Left colon (tissue), 2 donors: ENCODE measurements at regions not wholly inside any gene's neighbourhood (a gene's known extent, or its start where the extent isn't known, plus 50 kb on each side); places are given as distances from the start of the nearest gene placed in this dataset.
A peak's percentile ranks its signal among the peaks of the same experiment; 100 is the strongest.

ENCODE experiments used
- ATAC-seq: fragments of 200-7000 bp; cut with Tn5 transposase; one replicate; pipeline ENCODE4 v1.9.1; 2020; ENCODE audit warnings: mild to moderate bottlenecking, moderate library complexity
- DNase-seq, 2 donors: peaks; one replicate each; pipeline ENCODE4 v3.0.0-alpha.2; 2020
- intact Hi-C, 2 donors: fragments of 100-400 bp; cut with DNase I in 1 of 2; cut with micrococcal nuclease in 1 of 2; formaldehyde crosslinking; loops; one replicate each; pipeline versions ENCODE4 v1.11.2 to v1.14.0; 2022; cut with DNase I, micrococcal nuclease
- donor health status: DM: no; HTN: no; CAD: no.
- donor health status: DM: yes; HTN: yes; CAD: no.

DNA sequence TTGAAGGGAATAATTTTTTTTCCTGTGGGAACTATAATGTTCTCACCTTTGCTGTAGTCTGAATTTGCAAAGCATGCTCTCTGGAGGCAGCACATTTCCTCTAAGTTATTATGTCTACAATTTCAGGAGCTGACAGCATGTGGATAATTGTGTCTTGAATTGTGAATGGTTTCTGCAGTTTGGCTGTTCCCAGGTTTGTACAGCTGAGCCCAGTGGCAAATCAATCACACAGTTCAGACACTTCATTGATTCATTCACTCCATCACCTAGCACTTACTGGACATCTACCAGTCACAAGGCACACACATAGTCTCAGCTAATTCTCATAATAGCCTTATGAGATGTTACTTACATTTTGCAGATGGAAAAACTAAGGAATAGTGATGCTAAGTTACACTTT lies 219.0 kb upstream of the ROPN1 start:
- intact Hi-C loops, result no loop called here
- DNase-seq, result no peak
- ATAC-seq, result no peak

DNA sequence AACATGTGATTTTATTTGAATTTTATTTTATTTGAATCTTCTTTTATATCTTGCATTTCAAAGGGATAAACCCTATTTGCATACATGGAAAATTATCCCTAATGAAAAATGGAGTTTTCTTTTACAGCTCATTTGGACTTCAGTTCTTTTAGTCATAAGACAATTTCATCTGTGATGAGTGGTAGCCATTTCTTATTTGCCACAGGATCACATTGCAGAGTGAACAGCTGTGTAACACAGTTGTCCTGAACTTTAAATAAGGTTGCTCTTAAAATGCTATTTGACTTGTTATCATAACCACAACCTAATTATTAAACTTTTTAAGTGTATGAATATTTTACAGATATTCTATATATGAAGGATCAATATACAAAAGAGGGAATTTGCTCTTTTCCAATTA lies 221.7 kb upstream of the ROPN1 start:
- intact Hi-C loops, result no loop called here
- no peak for ATAC-seq
- no peak for DNase-seq

DNA sequence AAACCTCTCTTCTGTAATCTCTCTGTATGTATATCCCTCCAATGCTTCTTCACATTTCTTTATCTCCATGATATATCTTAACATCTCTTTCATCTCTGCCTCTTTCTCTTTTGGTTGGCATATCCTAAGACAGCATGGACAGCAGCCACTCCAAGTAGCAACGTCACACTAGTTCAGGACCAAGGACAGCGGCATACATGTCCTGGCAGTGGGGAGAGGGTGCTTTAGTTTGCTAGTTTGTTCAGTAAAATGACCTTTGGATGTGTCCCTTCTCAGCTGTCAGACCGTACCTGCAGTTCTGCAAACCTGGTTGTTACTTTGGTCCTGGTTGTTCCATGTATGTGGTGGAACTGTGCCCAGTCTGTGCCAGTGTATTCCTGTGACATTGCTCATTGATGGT lies 225.6 kb upstream of the ROPN1 start:
- DNase-seq (peak in 1 of 2 donors; percentile 70), ATAC-seq (peak; percentile 78)
- intact Hi-C loops, result no loop called here

DNA sequence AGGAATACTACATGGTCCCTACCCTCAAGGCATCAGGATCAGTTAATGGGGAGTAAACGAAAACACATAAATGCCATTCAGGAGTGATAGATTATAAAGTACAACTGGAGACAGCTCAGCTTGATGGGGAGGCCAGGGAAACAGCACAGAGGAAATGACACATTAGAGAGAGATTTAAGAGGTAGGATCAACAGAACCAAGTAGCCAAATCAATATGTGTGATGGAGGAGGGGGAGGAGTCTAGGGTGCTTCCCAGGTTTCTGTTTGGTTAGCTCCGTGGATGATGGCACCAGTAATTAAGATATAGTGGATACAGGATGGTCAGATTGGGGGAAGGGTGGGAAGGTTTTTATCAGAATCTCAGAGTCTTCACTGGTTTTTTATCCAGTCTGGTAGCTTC lies 229.5 kb upstream of the ROPN1 start:
- intact Hi-C loops, result no loop called here
- ATAC-seq (no peak), DNase-seq (no peak)

DNA sequence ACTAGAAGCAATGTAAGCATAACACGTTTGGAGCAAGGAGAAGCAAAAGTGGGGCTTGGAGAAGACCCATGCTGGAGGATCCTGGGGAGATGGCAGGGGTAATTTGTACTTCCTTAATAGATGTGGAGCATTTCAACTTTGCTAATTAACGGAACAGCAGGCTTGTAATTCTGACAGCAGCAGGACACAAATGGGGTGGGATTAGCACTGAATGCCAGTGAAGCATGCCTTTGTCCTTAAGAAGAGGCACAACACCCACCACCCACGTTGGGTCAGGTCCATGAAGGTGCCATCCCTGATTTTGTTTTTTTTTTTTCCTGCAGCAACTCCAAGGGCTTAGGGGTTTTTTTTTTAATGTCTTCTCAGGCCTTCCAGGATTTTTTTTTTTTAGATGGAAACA lies 231.9 kb upstream of the ROPN1 start:
- DNase-seq, result no peak
- intact Hi-C loops, result no loop called here
- no peak for ATAC-seq

DNA sequence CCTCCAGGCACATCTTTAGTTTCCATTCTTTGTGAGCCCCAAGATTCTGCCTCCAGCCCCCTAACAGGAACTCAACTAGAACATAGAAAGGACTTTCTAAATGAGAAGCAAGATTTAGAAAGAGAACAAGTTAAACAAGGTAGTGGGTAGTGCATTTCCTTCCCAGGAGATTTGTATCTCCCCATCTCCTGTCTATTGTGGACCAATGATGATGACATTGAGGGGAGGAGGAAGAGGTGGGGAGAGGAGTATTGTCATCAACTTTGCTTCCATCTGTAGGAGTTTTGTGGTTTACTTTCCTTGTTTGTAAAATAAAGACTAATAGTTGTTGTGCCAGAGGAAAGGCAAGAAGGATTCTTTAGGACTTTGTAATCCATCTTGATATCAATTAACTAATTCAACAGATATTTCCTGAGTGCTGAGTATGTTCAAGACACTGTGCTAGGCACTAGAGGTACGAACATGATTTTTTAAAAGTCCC lies 235.3 kb upstream of the ROPN1 start:
- intact Hi-C loops, result no loop called here
- ATAC-seq (no peak), DNase-seq (no peak)

DNA sequence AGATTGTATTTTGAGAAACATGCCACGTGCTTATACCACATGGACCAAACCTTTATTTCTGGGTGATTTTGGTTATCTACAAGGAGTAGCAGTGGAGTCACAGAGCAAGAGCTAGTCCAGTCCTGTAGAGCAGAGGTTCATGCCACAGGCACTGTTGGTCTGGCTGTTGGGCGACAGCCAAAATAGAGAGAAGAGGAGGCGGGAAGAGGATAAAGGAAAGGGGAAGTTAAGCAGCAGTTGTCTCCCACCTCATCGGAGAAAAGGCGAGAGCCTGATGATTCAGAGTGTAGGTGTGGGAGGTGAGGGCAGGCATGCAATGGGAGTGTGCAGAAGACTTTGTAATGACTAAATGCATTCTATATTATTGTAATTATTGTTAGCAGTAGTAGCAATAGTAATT lies 237.5 kb upstream of the ROPN1 start:
- intact Hi-C loops, result no loop called here
- DNase-seq, result no peak
- ATAC-seq, result no peak

DNA sequence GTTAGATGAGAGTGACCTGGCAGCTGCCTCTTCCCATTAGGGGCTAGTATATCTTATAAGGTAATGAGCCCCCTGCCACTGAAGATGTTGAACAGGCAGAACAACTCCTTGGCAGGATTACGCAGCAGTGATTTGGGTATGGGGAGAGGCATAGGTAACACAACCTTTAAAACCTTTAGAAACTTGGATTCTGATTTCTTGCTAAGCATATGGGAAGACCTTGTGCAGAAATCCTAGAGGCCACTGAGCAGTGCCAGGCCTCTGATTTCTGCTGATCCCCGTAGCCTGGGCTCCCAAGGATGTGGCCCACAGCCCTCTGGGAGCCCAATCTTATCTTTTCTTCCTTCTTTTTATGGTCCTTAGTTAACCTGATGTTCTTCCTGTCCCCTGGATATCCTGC lies 237.9 kb upstream of the ROPN1 start:
- ATAC-seq (no peak), DNase-seq (no peak)
- intact Hi-C loops, result no loop called here

DNA sequence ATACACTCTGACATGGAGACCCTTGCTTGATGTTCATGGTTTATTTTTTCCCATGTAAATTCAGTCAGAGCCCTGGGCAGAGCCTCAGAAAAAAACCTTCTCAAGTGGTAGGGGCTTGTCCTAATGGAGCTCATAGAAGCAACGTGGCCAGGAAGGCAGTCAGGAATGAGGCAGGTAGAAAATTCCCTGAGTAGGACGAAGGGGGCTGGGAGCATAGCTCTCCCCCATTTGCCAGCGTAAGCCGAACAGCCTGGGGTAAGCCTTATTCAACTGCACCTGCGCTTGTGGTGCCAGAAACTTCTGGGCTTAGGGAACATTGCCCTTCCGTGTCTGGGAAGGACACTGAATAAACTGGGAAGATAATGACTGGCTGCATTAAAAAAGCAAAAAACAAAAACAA lies 238.5 kb upstream of the ROPN1 start:
- intact Hi-C loops, result no loop called here
- DNase-seq (no peak), ATAC-seq (no peak)

DNA sequence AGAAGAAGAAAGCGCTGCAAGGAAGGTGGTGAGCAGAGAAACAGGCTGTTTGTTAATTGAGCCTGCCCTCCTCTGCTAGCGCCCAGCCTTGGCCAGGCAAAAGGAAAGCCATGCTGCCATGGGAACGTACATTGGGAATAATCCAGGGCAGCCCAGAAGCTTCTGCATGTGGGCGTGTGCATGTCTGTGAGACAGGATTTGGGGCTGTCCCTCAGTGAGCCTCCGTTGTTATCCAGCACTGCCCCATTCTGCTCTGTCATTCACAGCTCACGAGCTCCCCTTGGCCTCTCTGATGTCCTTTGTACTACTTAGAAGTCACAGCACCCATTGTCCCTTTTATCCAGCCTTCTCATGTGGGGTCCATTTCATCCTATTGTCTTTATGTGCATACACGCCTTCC lies 239.1 kb upstream of the ROPN1 start:
- ATAC-seq, result no peak
- intact Hi-C loops, result no loop called here
- DNase-seq, result no peak

DNA sequence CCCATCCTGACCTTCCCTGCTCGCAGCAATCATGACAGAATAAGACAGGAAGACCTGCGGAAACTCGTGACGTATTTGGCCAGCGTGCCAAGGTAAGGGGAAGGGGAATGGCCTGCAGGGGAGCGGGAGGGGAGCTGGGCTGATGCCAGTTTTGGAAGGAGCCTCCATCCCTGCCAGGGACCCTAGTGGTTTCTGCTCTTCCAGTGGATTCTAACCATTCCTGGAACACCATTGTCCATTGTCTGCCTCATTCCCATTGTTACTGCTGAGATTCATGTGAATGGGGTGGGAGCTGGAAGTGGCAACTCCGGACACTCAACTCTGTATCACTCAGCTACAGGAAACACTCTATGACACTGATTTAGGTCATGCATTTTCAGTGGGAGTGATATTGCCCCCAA lies 242.9 kb upstream of the ROPN1 start:
- DNase-seq, result no peak
- intact Hi-C loops, result no loop called here
- no peak for ATAC-seq

DNA sequence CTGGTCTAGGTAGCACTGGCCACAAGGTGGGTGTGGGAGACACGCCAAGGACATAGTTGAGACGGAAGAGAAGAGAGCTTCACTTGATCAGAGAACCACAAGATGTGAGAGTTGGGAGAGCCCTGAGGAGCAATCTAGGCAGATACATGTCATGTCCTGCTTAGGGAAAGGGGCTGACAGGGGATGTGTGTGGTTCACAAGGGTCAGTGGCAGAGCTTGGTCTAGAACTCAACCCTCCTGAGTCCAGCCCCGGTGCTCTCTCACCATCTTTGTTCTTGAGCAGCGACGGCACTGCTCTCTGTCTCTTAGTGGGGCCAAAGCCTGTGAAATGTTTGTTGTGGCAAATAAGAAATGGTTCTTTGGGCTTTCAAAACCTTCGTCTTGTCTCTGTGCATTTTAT lies 243.5 kb upstream of the ROPN1 start:
- no peak for DNase-seq
- intact Hi-C loops, result no loop called here
- no peak for ATAC-seq

DNA sequence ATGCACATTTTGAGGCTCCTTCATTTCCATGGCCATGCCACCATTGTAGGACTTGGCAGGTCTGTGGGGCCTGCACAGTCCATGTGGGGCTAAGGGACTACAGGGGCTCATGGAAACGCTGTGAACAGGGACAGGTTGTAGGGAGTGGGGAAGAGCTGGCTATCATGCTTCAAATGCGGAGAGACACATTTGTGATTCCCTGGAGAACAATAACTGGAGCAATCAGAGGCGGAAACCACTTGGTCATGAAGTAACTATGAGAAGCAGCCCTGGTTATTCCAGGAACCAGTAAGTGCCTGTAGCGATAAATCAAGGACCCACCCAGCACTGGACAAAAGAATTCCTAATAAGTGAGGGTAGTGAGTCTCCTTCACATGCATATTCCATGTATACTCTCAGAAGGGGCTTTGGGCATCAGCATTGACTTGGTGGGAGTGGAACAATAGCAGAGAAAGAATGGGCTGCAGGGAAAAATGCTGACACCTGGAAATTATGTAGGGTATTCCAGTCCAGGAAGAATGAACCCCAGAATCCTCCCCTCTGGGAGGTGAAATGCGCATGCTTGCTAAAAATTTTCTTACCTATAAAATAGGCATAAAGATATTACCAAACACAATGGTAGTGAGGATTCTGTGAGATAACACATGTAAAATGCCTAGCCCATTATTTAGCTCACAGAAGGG lies 251.4 kb upstream of the ROPN1 start:
- no peak for ATAC-seq
- intact Hi-C loops, result no loop called here
- no peak for DNase-seq

DNA sequence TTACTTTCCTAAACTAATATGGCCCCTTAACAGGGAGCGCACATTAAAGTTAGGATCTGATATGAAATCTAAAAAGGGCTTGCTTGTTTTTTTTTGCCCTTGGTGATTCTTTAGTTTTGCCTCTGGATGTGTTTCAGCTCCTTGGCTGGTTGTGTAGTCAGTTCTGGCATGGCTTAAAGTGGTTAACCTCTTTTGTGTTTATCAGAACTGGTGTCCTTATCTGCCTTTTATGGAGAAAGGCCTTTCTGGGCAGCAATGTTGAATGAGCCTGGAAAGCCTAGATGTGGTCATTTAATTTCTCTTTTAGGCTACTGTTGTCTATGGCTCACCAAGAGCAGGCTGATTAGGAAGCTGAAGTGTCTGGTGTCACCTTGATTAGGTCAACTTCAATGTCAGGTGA lies 254.5 kb upstream of the ROPN1 start:
- ATAC-seq, result no peak
- intact Hi-C loops, result no loop called here
- no peak for DNase-seq

DNA sequence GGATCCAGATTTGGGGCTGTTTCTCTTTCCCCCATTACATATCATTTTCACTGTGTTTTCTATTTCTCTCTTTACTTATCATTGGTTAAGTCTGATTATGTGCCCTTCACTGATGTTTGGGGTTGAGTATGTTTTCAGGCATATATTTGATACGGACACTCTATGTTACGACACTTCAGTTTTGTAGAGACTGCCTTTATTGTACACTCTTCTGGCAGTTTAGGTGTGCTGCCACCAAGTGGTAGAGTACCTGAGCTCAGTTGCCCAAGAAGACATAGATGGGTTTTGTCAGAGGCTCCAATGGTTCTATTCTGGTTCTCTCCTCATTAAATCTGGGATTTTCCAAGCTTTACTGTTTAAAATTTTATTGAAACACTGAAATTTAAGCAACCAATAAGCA lies 255.0 kb upstream of the ROPN1 start:
- intact Hi-C loops, result no loop called here
- ATAC-seq (no peak), DNase-seq (peak in 1 of 2 donors; percentile 26)

DNA sequence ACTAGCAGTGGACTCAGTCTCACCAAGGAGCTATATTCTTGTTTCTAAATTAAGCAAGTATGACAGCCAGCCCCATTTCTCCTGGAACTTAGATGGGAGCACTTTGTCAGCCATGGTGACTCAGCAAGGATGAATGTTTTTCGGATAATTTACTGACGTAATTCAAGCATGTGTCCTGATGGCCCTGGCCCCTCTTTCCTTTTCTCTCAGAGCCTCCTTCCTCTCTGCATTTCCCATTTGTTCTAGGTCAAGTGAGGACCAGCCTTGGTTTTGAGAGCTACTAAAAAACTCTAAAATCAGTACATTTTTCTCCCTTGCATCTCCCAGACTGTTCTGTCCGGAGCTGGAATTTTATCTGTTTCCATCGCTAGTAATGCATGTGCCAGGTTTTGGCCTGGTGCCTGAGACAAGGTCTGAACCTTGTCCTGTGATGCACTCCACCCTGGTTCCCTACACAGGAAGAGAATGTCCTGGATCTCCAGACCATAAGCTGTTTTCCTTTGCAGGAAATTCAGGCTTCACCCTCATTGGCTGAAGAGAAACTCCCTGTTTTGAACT lies 256.6 kb upstream of the ROPN1 start:
- DNase-seq, result peak; percentile 82 to 85
- ATAC-seq, result peak; percentile 97
- intact Hi-C loops, result no loop called here

DNA sequence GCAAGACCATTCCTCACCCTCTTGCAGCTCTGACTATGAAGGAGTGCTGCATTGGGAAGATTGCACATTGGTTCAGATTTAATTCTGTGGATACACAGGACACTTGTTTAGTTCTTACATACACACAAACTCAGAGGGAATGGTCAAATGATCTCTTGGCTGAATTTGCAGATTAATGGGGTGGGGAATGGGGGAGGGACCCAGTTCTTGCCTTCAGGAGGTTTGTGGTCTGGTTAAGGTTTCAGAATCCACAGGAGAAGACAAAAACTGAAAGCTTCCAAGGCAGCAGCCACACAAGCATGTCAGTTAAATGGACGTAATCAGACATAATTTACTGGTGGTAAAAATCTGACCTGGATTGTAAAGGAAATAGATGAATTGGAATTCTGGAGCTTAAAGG lies 257.1 kb upstream of the ROPN1 start:
- no peak for DNase-seq
- peak; percentile 44 for ATAC-seq
- intact Hi-C loops, result no loop called here

DNA sequence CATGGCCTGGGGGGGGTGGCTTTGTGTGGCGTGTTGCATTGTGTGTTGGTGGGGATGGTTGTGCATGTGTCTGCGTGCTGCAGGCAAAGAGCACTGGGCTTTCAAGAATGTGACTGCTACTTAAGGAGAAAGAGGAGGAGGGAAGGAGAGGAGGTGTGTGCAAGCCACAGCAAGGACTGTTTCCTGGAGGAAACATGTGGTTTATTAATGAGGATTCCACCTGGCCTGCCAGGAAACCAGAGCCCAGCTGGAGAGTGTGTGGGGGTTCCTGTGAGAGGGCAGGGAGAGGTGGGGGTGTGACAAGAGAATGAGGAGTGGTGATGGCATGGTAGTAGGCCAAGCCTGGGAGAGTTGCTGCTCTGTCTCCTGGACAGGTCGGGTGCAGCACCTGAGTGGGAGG lies 258.1 kb upstream of the ROPN1 start:
- DNase-seq, result no peak
- intact Hi-C loops, result no loop called here
- ATAC-seq, result no peak

DNA sequence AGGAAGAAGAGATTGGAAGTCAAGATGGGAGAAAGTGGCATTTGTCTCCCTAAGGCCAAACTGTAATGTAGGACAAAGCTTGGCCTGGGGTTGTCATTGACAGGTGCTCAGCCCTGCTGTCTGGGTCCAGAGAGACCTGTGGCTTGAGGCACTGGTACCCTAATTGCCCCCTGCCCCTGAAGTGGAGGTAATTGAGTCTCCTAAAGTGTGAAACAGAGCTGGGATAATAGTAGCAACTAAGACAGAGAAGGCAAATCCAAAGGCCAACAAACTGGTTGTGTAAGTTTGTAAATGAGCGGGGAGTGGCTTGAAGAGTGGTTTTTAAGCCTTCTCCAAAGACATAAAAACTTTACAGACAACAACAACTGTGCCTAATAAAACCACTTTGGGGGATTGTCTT lies 264.2 kb upstream of the ROPN1 start:
- ATAC-seq (peak; percentile 55), DNase-seq (no peak)
- intact Hi-C loops, result no loop called here

DNA sequence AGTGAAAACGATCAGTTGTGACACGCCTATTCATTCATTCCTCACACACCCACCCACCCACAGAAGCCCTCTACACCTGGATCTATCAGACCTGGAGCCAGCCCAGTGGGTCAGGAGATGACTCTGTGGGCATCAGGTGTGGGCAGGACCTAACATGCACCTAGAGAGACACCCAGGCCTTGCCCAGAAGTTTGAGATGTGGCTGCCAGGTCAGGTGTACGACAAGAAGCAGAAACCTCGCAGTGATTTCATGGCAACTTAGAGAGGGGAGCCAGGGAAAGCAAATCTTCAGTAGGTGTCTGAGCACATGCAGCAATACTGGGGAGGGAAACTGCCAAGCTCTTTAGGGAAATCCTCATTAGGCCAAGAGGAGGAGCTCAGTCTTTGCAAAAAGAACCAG lies 264.7 kb upstream of the ROPN1 start:
- DNase-seq, result no peak
- no peak for ATAC-seq
- intact Hi-C loops, result no loop called here

DNA sequence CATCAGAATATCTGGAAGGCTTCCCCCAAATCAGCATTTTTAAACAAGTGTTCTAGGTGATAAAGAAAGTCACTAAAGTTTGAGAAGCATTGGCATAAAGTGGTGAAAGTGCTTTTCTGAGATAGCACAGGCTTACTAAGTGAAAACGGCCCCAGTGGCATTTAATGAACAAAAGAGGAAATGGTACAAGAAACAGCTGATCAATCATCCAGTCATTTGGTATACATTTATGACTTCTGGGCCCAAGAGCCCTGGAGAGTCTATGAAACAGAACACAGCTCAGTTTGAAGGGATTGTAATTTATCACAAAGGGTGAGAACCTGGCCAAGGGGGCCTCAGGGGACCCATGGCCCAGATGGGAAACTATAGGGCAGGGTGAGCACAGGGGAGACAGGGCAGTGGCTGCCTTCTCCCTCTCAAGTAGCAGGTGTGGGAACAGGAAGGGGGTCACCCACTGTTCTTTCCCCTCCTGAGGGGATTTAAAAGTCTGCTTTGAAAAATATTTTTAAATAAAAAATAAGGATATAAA lies 265.5 kb upstream of the ROPN1 start:
- no peak for ATAC-seq
- intact Hi-C loops, result no loop called here
- no peak for DNase-seq
